ENCODE measurements at regions not wholly inside any gene's neighbourhood (a gene's known extent, or its start where the extent isn't known, plus 50 kb on each side); places are given as distances from the start of the nearest gene placed in this dataset.
A peak's percentile ranks its signal among the peaks of the same experiment; 100 is the strongest.
"Not testable (repeated sequence)": the region's sequence is repeated elsewhere in the genome, so short reads cannot be mapped to it uniquely, and the experiment has no call there.

DNA sequence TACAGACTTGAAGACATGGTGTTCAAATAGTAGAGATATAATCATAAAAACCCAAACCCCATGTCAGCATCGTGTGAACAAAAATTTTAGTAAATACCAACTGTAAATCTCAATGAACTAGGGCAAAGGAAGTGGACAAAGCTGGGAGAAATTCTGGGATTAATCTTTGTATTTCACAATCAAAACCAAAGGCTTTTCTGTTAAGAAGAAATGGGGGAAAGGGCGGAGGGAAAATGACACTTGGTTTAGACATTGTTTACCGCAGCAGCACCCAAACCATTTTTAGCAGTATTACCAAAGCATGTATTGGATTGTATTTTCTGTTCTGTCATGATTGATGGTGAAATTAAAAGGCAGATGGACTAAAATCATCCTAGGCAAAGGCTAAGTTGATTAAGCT is 134.2 kb upstream of the PRSS3 start:
- no peaks in the 10 kb centered on the region for H3K36me3 ChIP-seq (ENCODE audit: insufficient read depth, low read length)
- H3K27me3 ChIP-seq (ENCODE audit: insufficient read depth, low read length): peaks cover 36% of the 10 kb centered on the region
- H3K27ac ChIP-seq (ENCODE audit: low read depth, low read length): no peak overlapping the region

DNA sequence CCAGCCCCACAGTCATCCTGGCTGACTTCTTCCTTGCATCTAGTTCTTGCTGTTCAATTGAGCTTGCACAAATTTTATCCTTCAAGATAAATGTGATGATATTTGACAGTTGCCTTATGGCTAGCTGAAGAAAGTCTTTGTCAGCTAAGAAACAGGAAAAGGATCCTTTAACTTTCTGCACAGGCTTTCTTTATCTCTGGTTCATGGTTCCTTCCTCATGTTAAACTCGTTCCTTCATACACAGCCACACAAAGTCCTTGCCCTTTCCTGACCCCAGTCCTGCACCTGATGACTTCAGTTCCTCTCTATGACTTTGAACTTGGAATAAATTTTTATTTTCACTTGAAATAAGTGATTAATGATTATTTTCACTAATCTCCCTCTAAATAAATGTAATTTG is 132.5 kb upstream of the PRSS3 start:
- H3K4me1 ChIP-seq (ENCODE audit: control insufficient read depth, insufficient read depth, low read length, unreplicated experiment): no peaks in the 10 kb centered on the region

More for the DNA sequence above, 134.2 kb upstream of the PRSS3 start:
- Histone ChIP-seq H3K4me1 (ENCODE audit: control insufficient read depth, insufficient read depth, low read length, unreplicated experiment) (no peaks in the 10 kb centered on the region), H3K79me2 (ENCODE audit: control insufficient read depth, insufficient read depth, low read length, unreplicated experiment) (no peaks in the 10 kb centered on the region), H2AFZ (ENCODE audit: low read length, unreplicated experiment) (no peak overlapping the region), H3K4me3 (ENCODE audit: low read depth, low read length) (no peak overlapping the region)

DNA sequence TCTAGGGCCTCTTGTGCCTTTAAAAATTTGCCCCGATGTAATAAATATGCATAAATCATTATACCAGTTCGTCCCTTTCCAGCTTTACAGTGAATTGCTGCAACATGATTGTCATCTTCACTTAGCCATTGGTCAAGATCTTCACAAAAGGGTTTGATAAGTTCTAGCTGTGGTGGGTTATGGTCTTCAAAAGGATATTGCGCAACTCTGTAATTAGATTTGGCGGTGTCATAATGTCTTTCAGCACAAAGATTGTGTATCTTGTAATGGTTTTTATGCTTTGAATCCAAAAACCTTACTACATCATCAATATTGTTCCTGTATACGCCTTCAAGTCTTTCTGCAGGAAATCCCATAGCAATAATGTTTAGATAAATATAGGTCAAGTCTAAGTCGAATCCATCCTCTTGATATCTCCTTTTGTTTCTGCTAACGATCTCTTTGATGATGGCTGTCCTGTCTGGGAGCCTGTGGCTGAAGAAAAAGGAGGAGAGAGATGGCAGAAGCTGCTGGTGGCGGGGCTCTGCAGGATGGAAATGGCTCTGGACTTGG is 119.1 kb upstream of the PRSS3 start:
- Histone ChIP-seq H3K4me3 (ENCODE audit: low read depth, low read length) (peak overlapping the region; percentile 81), H2AFZ (ENCODE audit: low read length, unreplicated experiment) (peak overlapping the region; percentile 90), H3K27me3 (ENCODE audit: insufficient read depth, low read length) (peaks cover 57% of the 10 kb centered on the region)
- not testable (repeated sequence) for H3K79me2 ChIP-seq (ENCODE audit: control insufficient read depth, insufficient read depth, low read length, unreplicated experiment); H3K36me3 ChIP-seq (ENCODE audit: insufficient read depth, low read length); H3K4me1 ChIP-seq (ENCODE audit: control insufficient read depth, insufficient read depth, low read length, unreplicated experiment); H3K27ac ChIP-seq (ENCODE audit: low read depth, low read length)

More for the DNA sequence above, 132.5 kb upstream of the PRSS3 start:
- Histone ChIP-seq H3K36me3 (ENCODE audit: insufficient read depth, low read length) (no peaks in the 10 kb centered on the region), H2AFZ (ENCODE audit: low read length, unreplicated experiment) (no peak overlapping the region), H3K79me2 (ENCODE audit: control insufficient read depth, insufficient read depth, low read length, unreplicated experiment) (no peaks in the 10 kb centered on the region), H3K27ac (ENCODE audit: low read depth, low read length) (no peak overlapping the region), H3K4me3 (ENCODE audit: low read depth, low read length) (no peak overlapping the region), H3K27me3 (ENCODE audit: insufficient read depth, low read length) (peaks cover 42% of the 10 kb centered on the region)

DNA sequence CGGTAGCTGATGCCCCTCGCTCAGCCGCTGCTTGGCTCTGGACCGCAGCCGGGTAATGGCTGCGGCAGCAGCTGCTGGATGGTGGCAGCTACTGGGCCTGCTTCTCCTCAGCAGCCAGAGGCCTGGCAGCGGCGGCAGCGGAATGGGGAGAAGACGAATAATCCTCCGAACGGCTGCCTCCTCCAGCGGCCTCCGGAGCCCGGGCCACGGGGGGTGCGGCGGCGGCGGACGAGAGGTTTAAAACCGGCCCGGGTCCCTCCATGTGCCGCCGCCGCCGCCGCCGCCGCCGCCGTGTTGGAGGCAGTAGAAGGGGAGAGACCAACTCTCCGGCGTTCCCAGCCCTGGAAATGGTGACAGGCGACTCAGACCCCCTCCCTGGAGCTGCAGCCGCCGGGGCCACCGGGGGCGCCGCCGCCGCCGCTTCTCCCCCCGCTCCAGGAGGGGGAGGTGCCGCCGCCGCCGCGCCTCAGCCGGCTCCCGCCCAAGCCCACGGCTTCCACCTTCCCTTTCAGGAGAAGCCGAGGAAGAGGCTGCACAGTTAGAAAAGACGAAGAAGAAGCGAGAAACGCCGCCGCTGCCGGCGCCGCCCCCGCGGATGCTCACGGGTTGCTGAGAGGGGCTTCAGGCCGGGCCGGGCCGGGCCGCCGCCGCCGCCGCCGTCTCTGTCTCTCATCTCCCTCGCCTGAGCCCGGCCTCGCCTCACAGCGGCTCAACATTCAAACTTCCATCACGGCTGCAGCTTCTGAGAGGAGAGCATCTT is 118.4 kb upstream of the PRSS3 start:
- peak overlapping the region; percentile 81 for H3K4me3 ChIP-seq (ENCODE audit: low read depth, low read length)
- peaks cover 61% of the 10 kb centered on the region for H3K27me3 ChIP-seq (ENCODE audit: insufficient read depth, low read length)
- H2AFZ ChIP-seq (ENCODE audit: low read length, unreplicated experiment): peak overlapping the region; percentile 90
- no peak overlapping the region for H3K27ac ChIP-seq (ENCODE audit: low read depth, low read length)
- no peaks in the 10 kb centered on the region for H3K79me2 ChIP-seq (ENCODE audit: control insufficient read depth, insufficient read depth, low read length, unreplicated experiment)
- H3K4me1 ChIP-seq (ENCODE audit: control insufficient read depth, insufficient read depth, low read length, unreplicated experiment): no peaks in the 10 kb centered on the region
- no peaks in the 10 kb centered on the region for H3K36me3 ChIP-seq (ENCODE audit: insufficient read depth, low read length)

- Histone ChIP-seq H3K4me1 (ENCODE audit: control insufficient read depth, insufficient read depth, low read length, unreplicated experiment) (no peaks in the 10 kb centered on the region), H3K36me3 (ENCODE audit: insufficient read depth, low read length) (no peaks in the 10 kb centered on the region), H3K79me2 (ENCODE audit: control insufficient read depth, insufficient read depth, low read length, unreplicated experiment) (no peaks in the 10 kb centered on the region), H2AFZ (ENCODE audit: low read length, unreplicated experiment) (peak overlapping the region; percentile 90), H3K4me3 (ENCODE audit: low read depth, low read length) (peak overlapping the region; percentile 81), H3K27ac (ENCODE audit: low read depth, low read length) (no peak overlapping the region), H3K27me3 (ENCODE audit: insufficient read depth, low read length) (peaks cover 66% of the 10 kb centered on the region)
Measured at GRCh38 chr9:33677506-33677809, 117.9 kb upstream of the PRSS3 start.

GRCh38 chr9:33677961-33678360 is 117.4 kb upstream of the PRSS3 start:
- Histone ChIP-seq H3K36me3 (ENCODE audit: insufficient read depth, low read length) (no peaks in the 10 kb centered on the region), H2AFZ (ENCODE audit: low read length, unreplicated experiment) (no peak overlapping the region), H3K4me3 (ENCODE audit: low read depth, low read length) (no peak overlapping the region)

DNA sequence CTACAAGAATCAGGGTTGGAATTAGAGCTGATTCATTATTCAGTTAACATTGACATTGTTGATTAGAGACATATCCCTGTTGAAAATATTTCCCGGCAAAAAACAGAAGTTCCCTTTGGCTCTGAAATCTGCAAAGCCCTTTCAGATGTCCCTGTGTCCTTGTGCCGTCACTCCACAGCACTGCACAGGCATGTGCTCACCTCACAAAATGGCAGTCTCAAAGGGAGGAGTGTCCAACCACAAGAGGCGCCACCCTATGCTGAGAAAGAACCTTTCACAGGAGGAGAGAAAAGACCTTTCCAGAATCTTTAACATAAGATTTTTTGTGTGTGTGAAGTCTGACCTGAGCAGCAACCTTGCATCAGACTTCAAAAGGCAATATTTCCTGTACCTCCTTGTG is 112.8 kb upstream of the PRSS3 start:
- Histone ChIP-seq H3K27ac (ENCODE audit: low read depth, low read length) (no peak overlapping the region), H3K79me2 (ENCODE audit: control insufficient read depth, insufficient read depth, low read length, unreplicated experiment) (no peaks in the 10 kb centered on the region), H3K36me3 (ENCODE audit: insufficient read depth, low read length) (no peaks in the 10 kb centered on the region), H3K4me3 (ENCODE audit: low read depth, low read length) (no peak overlapping the region), H3K27me3 (ENCODE audit: insufficient read depth, low read length) (peaks cover 82% of the 10 kb centered on the region), H2AFZ (ENCODE audit: low read length, unreplicated experiment) (no peak overlapping the region), H3K4me1 (ENCODE audit: control insufficient read depth, insufficient read depth, low read length, unreplicated experiment) (no peaks in the 10 kb centered on the region)

More at GRCh38 chr9:33677961-33678360, 117.4 kb upstream of the PRSS3 start:
- no peaks in the 10 kb centered on the region for H3K4me1 ChIP-seq (ENCODE audit: control insufficient read depth, insufficient read depth, low read length, unreplicated experiment)
- H3K27me3 ChIP-seq (ENCODE audit: insufficient read depth, low read length): peaks cover 72% of the 10 kb centered on the region
- H3K79me2 ChIP-seq (ENCODE audit: control insufficient read depth, insufficient read depth, low read length, unreplicated experiment): no peaks in the 10 kb centered on the region
- H3K27ac ChIP-seq (ENCODE audit: low read depth, low read length): no peak overlapping the region

GRCh38 chr9:33684831-33685230 is 110.5 kb upstream of the PRSS3 start:
- H3K4me3 ChIP-seq (ENCODE audit: low read depth, low read length): no peak overlapping the region
- peaks cover 80% of the 10 kb centered on the region for H3K27me3 ChIP-seq (ENCODE audit: insufficient read depth, low read length)
- no peak overlapping the region for H2AFZ ChIP-seq (ENCODE audit: low read length, unreplicated experiment)
- H3K79me2 ChIP-seq (ENCODE audit: control insufficient read depth, insufficient read depth, low read length, unreplicated experiment): no peaks in the 10 kb centered on the region
- no peaks in the 10 kb centered on the region for H3K36me3 ChIP-seq (ENCODE audit: insufficient read depth, low read length)
- H3K27ac ChIP-seq (ENCODE audit: low read depth, low read length): no peak overlapping the region
- H3K4me1 ChIP-seq (ENCODE audit: control insufficient read depth, insufficient read depth, low read length, unreplicated experiment): no peaks in the 10 kb centered on the region

GRCh38 chr9:33686942-33687341 is 108.4 kb upstream of the PRSS3 start:
- Histone ChIP-seq H3K27ac (ENCODE audit: low read depth, low read length) (no peak overlapping the region), H2AFZ (ENCODE audit: low read length, unreplicated experiment) (no peak overlapping the region), H3K27me3 (ENCODE audit: insufficient read depth, low read length) (peaks cover 78% of the 10 kb centered on the region), H3K4me3 (ENCODE audit: low read depth, low read length) (no peak overlapping the region), H3K79me2 (ENCODE audit: control insufficient read depth, insufficient read depth, low read length, unreplicated experiment) (no peaks in the 10 kb centered on the region), H3K4me1 (ENCODE audit: control insufficient read depth, insufficient read depth, low read length, unreplicated experiment) (no peaks in the 10 kb centered on the region), H3K36me3 (ENCODE audit: insufficient read depth, low read length) (no peaks in the 10 kb centered on the region)

- peaks cover 78% of the 10 kb centered on the region for H3K27me3 ChIP-seq (ENCODE audit: insufficient read depth, low read length)
- no peaks in the 10 kb centered on the region for H3K79me2 ChIP-seq (ENCODE audit: control insufficient read depth, insufficient read depth, low read length, unreplicated experiment)
- H3K4me3 ChIP-seq (ENCODE audit: low read depth, low read length): no peak overlapping the region
- H2AFZ ChIP-seq (ENCODE audit: low read length, unreplicated experiment): no peak overlapping the region
- H3K27ac ChIP-seq (ENCODE audit: low read depth, low read length): no peak overlapping the region
- no peaks in the 10 kb centered on the region for H3K36me3 ChIP-seq (ENCODE audit: insufficient read depth, low read length)
- no peaks in the 10 kb centered on the region for H3K4me1 ChIP-seq (ENCODE audit: control insufficient read depth, insufficient read depth, low read length, unreplicated experiment)
Measured at GRCh38 chr9:33687779-33688178, 107.6 kb upstream of the PRSS3 start.

Measured in ACC112 (cell line).